ENCODE measurements at regions not wholly inside any gene's neighbourhood (a gene's known extent, or its start where the extent isn't known, plus 50 kb on each side); places are given as distances from the start of the nearest gene placed in this dataset.
"Not testable (repeated sequence)": the region's sequence is repeated elsewhere in the genome, so short reads cannot be mapped to it uniquely, and the experiment has no call there.

GRCh38 chr7:82668676-82669075, 225.1 kb upstream of the CACNA2D1 start:
- H3K27ac ChIP-seq (ENCODE audit: low read length): no peak overlapping the region
- no peaks in the 10 kb centered on the region for H4K20me1 ChIP-seq (ENCODE audit: insufficient read depth, low read length)
- no peaks in the 10 kb centered on the region for H3K36me3 ChIP-seq (replicated peaks; ENCODE audit: insufficient read depth, low read length)
- DNase-seq: no peak
- H3K9me2 ChIP-seq (replicated peaks; ENCODE audit: insufficient read depth, low read length): no peaks in the 10 kb centered on the region
- no peaks in the 10 kb centered on the region for H3K27me3 ChIP-seq (replicated peaks; ENCODE audit: insufficient read depth, low read length)
- no peak for TF ChIP-seq CTCF (IDR thresholded peaks at IDR 0.05; ENCODE audit: low read length)
- TF ChIP-seq EZH2 (optimal IDR thresholded peaks at IDR 0.05; ENCODE audit: low read depth, low read length): no peak
- TF ChIP-seq EZH2phosphoT487 (IDR thresholded peaks at IDR 0.05; ENCODE audit: low read length): no peak
- no peaks in the 10 kb centered on the region for H3K4me1 ChIP-seq (ENCODE audit: low read length)
- H3K4me3 ChIP-seq (ENCODE audit: low read length): no peak overlapping the region
- no peaks in the 10 kb centered on the region for H3K79me2 ChIP-seq (ENCODE audit: low read length)
- H3K4me2 ChIP-seq (ENCODE audit: low read depth, low read length): no peak overlapping the region
- no peak overlapping the region for H2AFZ ChIP-seq (ENCODE audit: low read length)
- H3K9ac ChIP-seq (ENCODE audit: low read length): no peak overlapping the region
- H3K9me3 ChIP-seq (replicated peaks; ENCODE audit: insufficient read depth, low read length): no peaks in the 10 kb centered on the region
- H3F3A ChIP-seq (ENCODE audit: insufficient read depth, low read length): no peaks in the 10 kb centered on the region

GRCh38 chr7:82665966-82666507, 222.5 kb upstream of the CACNA2D1 start:
- H3F3A ChIP-seq (ENCODE audit: insufficient read depth, low read length): no peaks in the 10 kb centered on the region
- H3K79me2 ChIP-seq (ENCODE audit: low read length): no peaks in the 10 kb centered on the region
- no peaks in the 10 kb centered on the region for H3K36me3 ChIP-seq (replicated peaks; ENCODE audit: insufficient read depth, low read length)
- no peaks in the 10 kb centered on the region for H3K9me2 ChIP-seq (replicated peaks; ENCODE audit: insufficient read depth, low read length)
- no peak overlapping the region for H3K4me2 ChIP-seq (ENCODE audit: low read depth, low read length)
- no peak for DNase-seq
- H3K27ac ChIP-seq (ENCODE audit: low read length): no peak overlapping the region
- no peaks in the 10 kb centered on the region for H4K20me1 ChIP-seq (ENCODE audit: insufficient read depth, low read length)
- H3K9ac ChIP-seq (ENCODE audit: low read length): no peak overlapping the region
- no peaks in the 10 kb centered on the region for H3K27me3 ChIP-seq (replicated peaks; ENCODE audit: insufficient read depth, low read length)
- H2AFZ ChIP-seq (ENCODE audit: low read length): no peak overlapping the region
- no peak for TF ChIP-seq CTCF (IDR thresholded peaks at IDR 0.05; ENCODE audit: low read length)
- TF ChIP-seq EZH2 (optimal IDR thresholded peaks at IDR 0.05; ENCODE audit: low read depth, low read length): no peak
- TF ChIP-seq EZH2phosphoT487 (IDR thresholded peaks at IDR 0.05; ENCODE audit: low read length): no peak
- no peaks in the 10 kb centered on the region for H3K9me3 ChIP-seq (replicated peaks; ENCODE audit: insufficient read depth, low read length)
- no peaks in the 10 kb centered on the region for H3K4me1 ChIP-seq (ENCODE audit: low read length)
- H3K4me3 ChIP-seq (ENCODE audit: low read length): no peak overlapping the region

GRCh38 chr7:82655965-82656364, 212.4 kb upstream of the CACNA2D1 start:
- no peak for DNase-seq
- Histone ChIP-seq H3K27ac (ENCODE audit: low read length) (no peak overlapping the region), H3K9ac (ENCODE audit: low read length) (no peak overlapping the region), H3K36me3 (replicated peaks; ENCODE audit: insufficient read depth, low read length) (no peaks in the 10 kb centered on the region), H3K4me2 (ENCODE audit: low read depth, low read length) (no peak overlapping the region), H2AFZ (ENCODE audit: low read length) (no peak overlapping the region), H3F3A (ENCODE audit: insufficient read depth, low read length) (no peaks in the 10 kb centered on the region), H3K27me3 (replicated peaks; ENCODE audit: insufficient read depth, low read length) (no peaks in the 10 kb centered on the region), H3K4me1 (ENCODE audit: low read length) (no peaks in the 10 kb centered on the region), H3K9me2 (replicated peaks; ENCODE audit: insufficient read depth, low read length) (no peaks in the 10 kb centered on the region), H3K79me2 (ENCODE audit: low read length) (no peaks in the 10 kb centered on the region), H3K4me3 (ENCODE audit: low read length) (no peak overlapping the region), H4K20me1 (ENCODE audit: insufficient read depth, low read length) (no peaks in the 10 kb centered on the region), H3K9me3 (replicated peaks; ENCODE audit: insufficient read depth, low read length) (no peaks in the 10 kb centered on the region)
- no peak for TF ChIP-seq EZH2 (optimal IDR thresholded peaks at IDR 0.05; ENCODE audit: low read depth, low read length)

GRCh38 chr7:82650095-82650494, 206.5 kb upstream of the CACNA2D1 start:
- H4K20me1 ChIP-seq (ENCODE audit: insufficient read depth, low read length); H3K27me3 ChIP-seq (replicated peaks; ENCODE audit: insufficient read depth, low read length); H3F3A ChIP-seq (ENCODE audit: insufficient read depth, low read length); H3K9ac ChIP-seq (ENCODE audit: low read length); H3K4me1 ChIP-seq (ENCODE audit: low read length); H3K27ac ChIP-seq (ENCODE audit: low read length); H3K4me2 ChIP-seq (ENCODE audit: low read depth, low read length); H3K36me3 ChIP-seq (replicated peaks; ENCODE audit: insufficient read depth, low read length); H3K4me3 ChIP-seq (ENCODE audit: low read length); DNase-seq; H3K9me2 ChIP-seq (replicated peaks; ENCODE audit: insufficient read depth, low read length); H2AFZ ChIP-seq (ENCODE audit: low read length); H3K9me3 ChIP-seq (replicated peaks; ENCODE audit: insufficient read depth, low read length); H3K79me2 ChIP-seq (ENCODE audit: low read length): not testable (repeated sequence)

All from MM.1S (cell line).